ENCODE measurements at regions not wholly inside any gene's neighbourhood (a gene's known extent, or its start where the extent isn't known, plus 50 kb on each side); places are given as distances from the start of the nearest gene placed in this dataset.

GRCh38 chr1:240709676-240710075 lies 97.7 kb upstream of the GREM2 start:
- CTCF ChIA-PET: no interaction called here
- no peaks in the 10 kb centered on the region for H3K27me3 Mint-ChIP-seq
- H3K27ac Mint-ChIP-seq: no peak overlapping the region
- POLR2A ChIA-PET: no interaction called here
- DNase-seq: no peak
- no peak for ATAC-seq (ENCODE audit: poor library complexity)
- TF ChIP-seq CTCF (IDR thresholded peaks at IDR 0.05): no peak
- Histone ChIP-seq H3K27ac (ENCODE audit: low read depth in 1 of 2, low read length in 2 of 2) (no peak overlapping the region), H3K4me3 (ENCODE audit: low read length) (no peak overlapping the region), H3K36me3 (ENCODE audit: insufficient read depth, low read length) (no peaks in the 10 kb centered on the region), H3K9me3 (ENCODE audit: control insufficient read depth in 1 of 2, insufficient read depth in 1 of 2, low read length in 2 of 2) (peaks cover 0 to 9% of the 10 kb centered on the region in 2 experiments), H3K4me1 (ENCODE audit: insufficient read depth, low read length) (no peaks in the 10 kb centered on the region), H3K27me3 (ENCODE audit: control insufficient read depth in 1 of 2, insufficient read depth in 2 of 2, low read length in 2 of 2) (no peaks in the 10 kb centered on the region)
- H3K36me3 Mint-ChIP-seq (ENCODE audit: low read depth): no peaks in the 10 kb centered on the region
- intact Hi-C loops (cut with DNase I, micrococcal nuclease): no loop called here
- H3K4me3 Mint-ChIP-seq: no peak overlapping the region
- H3K4me1 Mint-ChIP-seq (ENCODE audit: low read depth): no peaks in the 10 kb centered on the region
- no peaks in the 10 kb centered on the region for H3K9me3 Mint-ChIP-seq

GRCh38 chr1:240706150-240706935 lies 94.4 kb upstream of the GREM2 start:
- TF ChIP-seq CTCF (IDR thresholded peaks at IDR 0.05): no peak
- no peaks in the 10 kb centered on the region for H3K9me3 ChIP-seq (ENCODE audit: control insufficient read depth in 1 of 2, insufficient read depth in 1 of 2, low read length in 2 of 2)
- H3K4me3 Mint-ChIP-seq: no peak overlapping the region
- no peaks in the 10 kb centered on the region for H3K9me3 Mint-ChIP-seq
- H3K4me1 Mint-ChIP-seq (ENCODE audit: low read depth): no peaks in the 10 kb centered on the region
- DNase-seq (no peak), ATAC-seq (ENCODE audit: poor library complexity) (no peak)
- no peak overlapping the region for H3K4me3 ChIP-seq (ENCODE audit: low read length)
- H3K27ac ChIP-seq (ENCODE audit: low read depth in 1 of 2, low read length in 2 of 2): no peak overlapping the region
- H3K36me3 Mint-ChIP-seq (ENCODE audit: low read depth): no peaks in the 10 kb centered on the region
- no peaks in the 10 kb centered on the region for H3K4me1 ChIP-seq (ENCODE audit: insufficient read depth, low read length)
- intact Hi-C loops (cut with DNase I, micrococcal nuclease): no loop called here
- no peaks in the 10 kb centered on the region for H3K36me3 ChIP-seq (ENCODE audit: insufficient read depth, low read length)
- CTCF ChIA-PET: no interaction called here
- POLR2A ChIA-PET: no interaction called here
- H3K27me3 Mint-ChIP-seq: no peaks in the 10 kb centered on the region
- H3K27me3 ChIP-seq (ENCODE audit: control insufficient read depth in 1 of 2, insufficient read depth in 2 of 2, low read length in 2 of 2): no peaks in the 10 kb centered on the region
- no peak overlapping the region for H3K27ac Mint-ChIP-seq

GRCh38 chr1:240705579-240705978 lies 93.6 kb upstream of the GREM2 start:
- H3K9me3 Mint-ChIP-seq: no peaks in the 10 kb centered on the region
- CTCF ChIA-PET: no interaction called here
- intact Hi-C loops (cut with DNase I, micrococcal nuclease): no loop called here
- H3K4me3 Mint-ChIP-seq: no peak overlapping the region
- no peaks in the 10 kb centered on the region for H3K4me1 ChIP-seq (ENCODE audit: insufficient read depth, low read length)
- H3K9me3 ChIP-seq (ENCODE audit: control insufficient read depth in 1 of 2, insufficient read depth in 1 of 2, low read length in 2 of 2): no peaks in the 10 kb centered on the region
- no peaks in the 10 kb centered on the region for H3K36me3 ChIP-seq (ENCODE audit: insufficient read depth, low read length)
- no peak for TF ChIP-seq CTCF (IDR thresholded peaks at IDR 0.05)
- no peak overlapping the region for H3K27ac Mint-ChIP-seq
- no peak overlapping the region for H3K4me3 ChIP-seq (ENCODE audit: low read length)
- no peaks in the 10 kb centered on the region for H3K27me3 Mint-ChIP-seq
- H3K36me3 Mint-ChIP-seq (ENCODE audit: low read depth): no peaks in the 10 kb centered on the region
- POLR2A ChIA-PET: no interaction called here
- H3K27me3 ChIP-seq (ENCODE audit: control insufficient read depth in 1 of 2, insufficient read depth in 2 of 2, low read length in 2 of 2): no peaks in the 10 kb centered on the region
- ATAC-seq (ENCODE audit: poor library complexity) (no peak), DNase-seq (no peak)
- no peaks in the 10 kb centered on the region for H3K4me1 Mint-ChIP-seq (ENCODE audit: low read depth)
- no peak overlapping the region for H3K27ac ChIP-seq (ENCODE audit: low read depth in 1 of 2, low read length in 2 of 2)
